ENCODE measurements at regions not wholly inside any gene's neighbourhood (a gene's known extent, or its start where the extent isn't known, plus 50 kb on each side); places are given as distances from the start of the nearest gene placed in this dataset.

- WGBS, 4 donors: 66 to 89% (median 77%) methylated on average over 1 of the region's 1 CpG
- Histone ChIP-seq H3K27ac (no peak overlapping the region), H3K4me3 (no peak overlapping the region), H3K27me3 (no peaks in the 10 kb centered on the region), H3K9me3 (replicated peaks in 1 of 3) (no peaks in the 10 kb centered on the region), H3K36me3 (replicated peaks in 1 of 2) (no peaks in the 10 kb centered on the region), H3K4me1 (replicated peaks in 1 of 2) (no peaks in the 10 kb centered on the region)
- TF ChIP-seq POLR2A (IDR thresholded peaks at IDR 0.05): no peak
- TF ChIP-seq CTCF (IDR thresholded peaks at IDR 0.05): no peak
- no peak for DNase-seq
- intact Hi-C loops (cut with DNase I): no loop called here
These were observed 171.2 kb upstream of the PRPS1L1 start for GRCh38 chr7:18198868-18199267.

GRCh38 chr7:18200266-18200665, 172.6 kb upstream of the PRPS1L1 start:
- no peak for TF ChIP-seq CTCF (IDR thresholded peaks at IDR 0.05)
- no peak for TF ChIP-seq POLR2A (IDR thresholded peaks at IDR 0.05)
- H3K27me3 ChIP-seq: no peaks in the 10 kb centered on the region
- H3K27ac ChIP-seq: peak overlapping the region in 1 of 5 donors; percentile 24
- intact Hi-C loops (cut with DNase I): no loop called here
- H3K36me3 ChIP-seq (replicated peaks in 1 of 2): no peaks in the 10 kb centered on the region
- 66 to 90% (median 69%) methylated on average over 4 of the region's 4 CpGs for WGBS, 4 donors
- H3K9me3 ChIP-seq (replicated peaks in 1 of 3): no peaks in the 10 kb centered on the region
- DNase-seq: no peak
- H3K4me3 ChIP-seq: no peak overlapping the region
- H3K4me1 ChIP-seq (replicated peaks in 1 of 2): no peaks in the 10 kb centered on the region

GRCh38 chr7:18200855-18201254, 173.2 kb upstream of the PRPS1L1 start:
- H3K4me3 ChIP-seq: no peak overlapping the region
- no peak for TF ChIP-seq CTCF (IDR thresholded peaks at IDR 0.05)
- no peak for TF ChIP-seq POLR2A (IDR thresholded peaks at IDR 0.05)
- H3K36me3 ChIP-seq (replicated peaks in 1 of 2): no peaks in the 10 kb centered on the region
- no peaks in the 10 kb centered on the region for H3K27me3 ChIP-seq
- no peaks in the 10 kb centered on the region for H3K4me1 ChIP-seq (replicated peaks in 1 of 2)
- DNase-seq: no peak
- H3K9me3 ChIP-seq (replicated peaks in 1 of 3): no peaks in the 10 kb centered on the region
- 77 to 90% (median 86%) methylated on average over 8 of the region's 8 CpGs for WGBS, 4 donors
- peak overlapping the region in 1 of 5 donors; percentile 24 for H3K27ac ChIP-seq
- intact Hi-C loops (cut with DNase I): no loop called here

GRCh38 chr7:18201350-18201749, 173.7 kb upstream of the PRPS1L1 start:
- intact Hi-C loops (cut with DNase I): no loop called here

More at GRCh38 chr7:18201350-18201749, 173.7 kb upstream of the PRPS1L1 start:
- Histone ChIP-seq H3K27ac (peak overlapping the region in 1 of 5 donors; percentile 24), H3K36me3 (replicated peaks in 1 of 2) (no peaks in the 10 kb centered on the region), H3K27me3 (no peaks in the 10 kb centered on the region), H3K9me3 (replicated peaks in 1 of 3) (no peaks in the 10 kb centered on the region), H3K4me1 (replicated peaks in 1 of 2) (no peaks in the 10 kb centered on the region), H3K4me3 (no peak overlapping the region)
- no peak for DNase-seq
- no peak for TF ChIP-seq POLR2A (IDR thresholded peaks at IDR 0.05)
- no peak for TF ChIP-seq CTCF (IDR thresholded peaks at IDR 0.05)
